Ishikawa (cell line): ENCODE measurements at regions not wholly inside any gene's neighbourhood (a gene's known extent, or its start where the extent isn't known, plus 50 kb on each side); places are given as distances from the start of the nearest gene placed in this dataset.

Experiments
- CEBPB ChIP-seq: IDR thresholded peaks from 2 replicates; pipeline ENCODE4 v1.6.1; 2012
- CREB1 ChIP-seq: IDR thresholded peaks from 2 replicates; pipeline ENCODE4 v1.6.1; 2012; ENCODE audit warnings: low read depth
- EGR1 ChIP-seq: IDR thresholded peaks from 2 replicates; pipeline ENCODE4 v1.6.1; 2012
- EP300 ChIP-seq: IDR thresholded peaks from 2 replicates; pipeline ENCODE4 v1.6.1; 2012; ENCODE audit warnings: borderline replicate concordance
- FOXM1 ChIP-seq: IDR thresholded peaks from 2 replicates; pipeline ENCODE4 v1.6.1; 2012; ENCODE audit warnings: low read depth, borderline replicate concordance
- NFIC ChIP-seq: IDR thresholded peaks from 2 replicates; pipeline ENCODE4 v1.6.1; 2012
- RAD21 ChIP-seq: IDR thresholded peaks from 2 replicates; pipeline ENCODE4 v1.6.1; 2012; ENCODE audit warnings: low read depth
- TAF1 ChIP-seq: IDR thresholded peaks from 2 replicates; pipeline ENCODE4 v1.6.1; 2012; ENCODE audit warnings: low read depth, mild to moderate bottlenecking
- TCF12 ChIP-seq: IDR thresholded peaks from 2 replicates; pipeline ENCODE4 v1.6.1; 2012; ENCODE audit warnings: low read depth
- TEAD4 ChIP-seq: IDR thresholded peaks from 2 replicates; pipeline ENCODE4 v1.6.1; 2012
- YY1 ChIP-seq: IDR thresholded peaks from 2 replicates; pipeline ENCODE4 v1.6.1; 2012; ENCODE audit warnings: low read depth
- ZBTB7A ChIP-seq: IDR thresholded peaks from 2 replicates; pipeline ENCODE4 v1.6.1; 2012; ENCODE audit warnings: low read depth
- TF ChIP-seq, protein P1 (sequence below): IDR thresholded peaks from 2 replicates; pipeline ENCODE4 v1.6.1; 2012
- TF ChIP-seq, protein P2 (sequence below): IDR thresholded peaks from 2 replicates; pipeline ENCODE4 v1.6.1; 2012; ENCODE audit warnings: low read depth, mild to moderate bottlenecking
- TF ChIP-seq, protein P3 (sequence below): IDR thresholded peaks from 2 replicates; pipeline ENCODE4 v1.6.1; 2012

DNA sequence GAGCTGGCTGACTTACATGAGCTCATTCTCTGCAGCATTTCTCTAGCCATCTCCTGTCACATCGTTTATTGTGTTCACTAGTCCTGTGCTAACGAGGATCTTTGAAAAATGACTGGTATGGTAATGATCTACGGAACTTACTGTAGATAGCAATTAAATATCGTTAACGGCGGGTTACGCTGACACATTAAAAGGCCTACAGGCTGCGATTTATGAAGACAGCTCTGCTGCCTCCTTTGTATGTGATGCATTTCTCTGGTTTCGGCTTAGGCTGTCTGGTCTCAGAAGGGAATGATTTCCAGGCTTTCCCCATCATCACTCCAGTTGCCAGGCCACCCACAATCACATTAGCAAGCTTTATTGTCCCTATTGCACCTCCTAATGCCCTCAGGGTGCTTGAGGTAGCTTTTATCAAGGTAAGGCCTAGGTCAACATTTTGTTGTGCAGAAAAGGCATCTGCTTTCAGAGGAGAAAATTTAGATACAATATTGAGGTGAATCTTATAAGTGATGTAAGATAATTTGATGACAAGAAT, 284.4 kb downstream of the SOX11 start:
- TF ChIP-seq FOXM1 (no peak), CREB1 (no peak), RAD21 (no peak), NFIC (no peak), CEBPB (no peak), TCF12 (no peak), YY1 (no peak), TAF1 (no peak)
- TF ChIP-seq, protein P1, sequence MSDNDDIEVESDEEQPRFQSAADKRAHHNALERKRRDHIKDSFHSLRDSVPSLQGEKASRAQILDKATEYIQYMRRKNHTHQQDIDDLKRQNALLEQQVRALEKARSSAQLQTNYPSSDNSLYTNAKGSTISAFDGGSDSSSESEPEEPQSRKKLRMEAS = no peak

DNA sequence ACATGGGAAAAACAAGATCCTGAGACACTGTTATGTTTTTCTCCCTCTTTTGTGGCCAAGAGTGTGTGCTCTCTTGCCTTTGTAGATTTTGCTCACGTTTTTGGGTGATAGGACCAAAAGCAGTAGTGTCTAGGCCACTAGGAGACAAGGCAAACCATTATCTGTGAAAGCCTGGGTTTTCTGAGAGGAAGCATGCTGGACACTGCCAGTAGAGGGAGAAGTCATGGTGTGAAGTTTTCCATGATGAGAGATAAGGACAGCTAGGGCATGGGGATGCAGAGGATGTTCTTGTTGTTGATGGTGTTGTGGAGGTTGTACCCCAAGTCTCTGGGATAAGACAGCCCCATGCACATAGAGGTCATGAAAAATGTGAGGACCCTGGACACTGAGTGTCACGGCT, 285.3 kb downstream of the SOX11 start:
- TF ChIP-seq, protein P1 = no peak
- TF ChIP-seq ZBTB7A (no peak), FOXM1 (no peak), CEBPB (no peak)

DNA sequence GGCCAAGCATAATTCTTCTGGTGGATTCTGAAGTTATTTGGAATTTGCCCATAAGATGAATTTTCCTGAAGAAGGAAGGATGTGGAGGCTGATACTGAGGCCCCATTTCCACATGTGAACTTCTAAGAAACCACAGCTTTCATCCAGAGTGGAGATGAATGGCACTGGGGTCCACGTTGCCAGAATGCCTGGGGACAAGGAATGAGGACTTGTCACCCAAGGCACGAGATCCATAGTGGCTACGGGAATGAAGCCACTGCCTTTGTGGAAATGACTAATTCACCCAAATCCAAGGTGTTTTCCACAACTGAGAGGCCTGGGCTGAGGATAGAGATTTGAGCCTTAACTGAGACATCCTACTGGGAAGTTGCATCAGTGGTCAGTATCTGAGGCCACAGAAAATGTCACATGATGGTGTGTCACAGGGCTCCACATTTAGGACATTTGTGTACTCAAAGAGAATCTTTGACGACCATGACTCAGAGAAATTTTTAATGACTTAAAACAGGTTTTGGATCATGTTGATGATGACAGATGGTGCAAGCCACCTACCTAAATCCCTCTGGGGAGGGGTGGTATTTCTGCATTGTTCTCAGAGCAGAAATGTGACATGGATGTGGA, 286.1 kb downstream of the SOX11 start:
- TF ChIP-seq ZBTB7A (no peak), EP300 (no peak), FOXM1 (no peak), TEAD4 (no peak), CREB1 (no peak), RAD21 (no peak), EGR1 (no peak), YY1 (no peak), TCF12 (no peak), CEBPB (no peak), NFIC (no peak), TAF1 (no peak)
- TF ChIP-seq, protein P2, sequence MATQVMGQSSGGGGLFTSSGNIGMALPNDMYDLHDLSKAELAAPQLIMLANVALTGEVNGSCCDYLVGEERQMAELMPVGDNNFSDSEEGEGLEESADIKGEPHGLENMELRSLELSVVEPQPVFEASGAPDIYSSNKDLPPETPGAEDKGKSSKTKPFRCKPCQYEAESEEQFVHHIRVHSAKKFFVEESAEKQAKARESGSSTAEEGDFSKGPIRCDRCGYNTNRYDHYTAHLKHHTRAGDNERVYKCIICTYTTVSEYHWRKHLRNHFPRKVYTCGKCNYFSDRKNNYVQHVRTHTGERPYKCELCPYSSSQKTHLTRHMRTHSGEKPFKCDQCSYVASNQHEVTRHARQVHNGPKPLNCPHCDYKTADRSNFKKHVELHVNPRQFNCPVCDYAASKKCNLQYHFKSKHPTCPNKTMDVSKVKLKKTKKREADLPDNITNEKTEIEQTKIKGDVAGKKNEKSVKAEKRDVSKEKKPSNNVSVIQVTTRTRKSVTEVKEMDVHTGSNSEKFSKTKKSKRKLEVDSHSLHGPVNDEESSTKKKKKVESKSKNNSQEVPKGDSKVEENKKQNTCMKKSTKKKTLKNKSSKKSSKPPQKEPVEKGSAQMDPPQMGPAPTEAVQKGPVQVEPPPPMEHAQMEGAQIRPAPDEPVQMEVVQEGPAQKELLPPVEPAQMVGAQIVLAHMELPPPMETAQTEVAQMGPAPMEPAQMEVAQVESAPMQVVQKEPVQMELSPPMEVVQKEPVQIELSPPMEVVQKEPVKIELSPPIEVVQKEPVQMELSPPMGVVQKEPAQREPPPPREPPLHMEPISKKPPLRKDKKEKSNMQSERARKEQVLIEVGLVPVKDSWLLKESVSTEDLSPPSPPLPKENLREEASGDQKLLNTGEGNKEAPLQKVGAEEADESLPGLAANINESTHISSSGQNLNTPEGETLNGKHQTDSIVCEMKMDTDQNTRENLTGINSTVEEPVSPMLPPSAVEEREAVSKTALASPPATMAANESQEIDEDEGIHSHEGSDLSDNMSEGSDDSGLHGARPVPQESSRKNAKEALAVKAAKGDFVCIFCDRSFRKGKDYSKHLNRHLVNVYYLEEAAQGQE = no peak
- TF ChIP-seq, protein P3, sequence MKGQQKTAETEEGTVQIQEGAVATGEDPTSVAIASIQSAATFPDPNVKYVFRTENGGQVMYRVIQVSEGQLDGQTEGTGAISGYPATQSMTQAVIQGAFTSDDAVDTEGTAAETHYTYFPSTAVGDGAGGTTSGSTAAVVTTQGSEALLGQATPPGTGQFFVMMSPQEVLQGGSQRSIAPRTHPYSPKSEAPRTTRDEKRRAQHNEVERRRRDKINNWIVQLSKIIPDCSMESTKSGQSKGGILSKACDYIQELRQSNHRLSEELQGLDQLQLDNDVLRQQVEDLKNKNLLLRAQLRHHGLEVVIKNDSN = no peak
- TF ChIP-seq, protein P1 = no peak

DNA sequence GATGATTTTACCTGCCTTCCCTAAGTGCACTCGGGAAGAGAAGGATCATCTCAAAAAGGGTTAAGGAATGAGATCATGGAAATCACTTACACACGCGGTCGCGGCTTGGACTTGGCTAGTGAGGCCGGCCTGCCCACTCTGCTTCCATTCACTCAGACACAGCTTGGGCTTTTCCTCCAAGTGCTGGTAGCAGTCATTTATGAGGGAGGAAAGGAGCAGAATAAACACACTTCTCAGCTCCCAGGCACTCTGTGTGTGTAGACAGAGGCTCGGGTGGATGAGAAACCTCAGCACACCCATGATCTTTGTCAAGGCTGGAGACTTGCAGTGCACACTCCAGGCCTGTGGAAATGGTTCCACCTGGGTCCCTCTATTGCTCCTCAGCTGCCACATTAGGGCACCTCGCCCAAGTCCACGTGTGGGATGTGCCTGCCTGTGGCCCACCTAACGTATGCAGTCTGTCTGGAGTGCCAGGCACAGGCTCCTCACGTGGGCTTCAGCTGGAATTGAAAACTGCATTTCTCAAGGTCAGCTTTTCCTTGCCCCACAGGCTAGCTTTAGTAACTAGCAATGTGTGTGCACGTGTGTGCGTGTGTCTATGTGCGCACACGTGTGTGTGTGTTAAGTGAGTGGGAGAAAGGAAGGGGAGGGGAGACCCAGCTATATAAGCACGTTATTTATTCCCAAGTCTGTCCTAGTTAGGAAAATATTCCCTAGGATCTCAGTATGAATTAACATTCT, 288.4 kb downstream of the SOX11 start:
- TF ChIP-seq TEAD4 = no peak
- TF ChIP-seq, protein P1 = no peak
- TF ChIP-seq ZBTB7A = no peak
- TF ChIP-seq, protein P3 = no peak
- TF ChIP-seq TCF12 = no peak
- no peak for TF ChIP-seq CREB1
- TF ChIP-seq FOXM1 = no peak
- TF ChIP-seq EGR1 = no peak
- TF ChIP-seq, protein P2 = no peak
- no peak for TF ChIP-seq YY1
- TF ChIP-seq EP300 = no peak
- TF ChIP-seq RAD21 = no peak
- TF ChIP-seq NFIC = no peak
- TF ChIP-seq CEBPB = no peak
- TF ChIP-seq TAF1 = no peak

DNA sequence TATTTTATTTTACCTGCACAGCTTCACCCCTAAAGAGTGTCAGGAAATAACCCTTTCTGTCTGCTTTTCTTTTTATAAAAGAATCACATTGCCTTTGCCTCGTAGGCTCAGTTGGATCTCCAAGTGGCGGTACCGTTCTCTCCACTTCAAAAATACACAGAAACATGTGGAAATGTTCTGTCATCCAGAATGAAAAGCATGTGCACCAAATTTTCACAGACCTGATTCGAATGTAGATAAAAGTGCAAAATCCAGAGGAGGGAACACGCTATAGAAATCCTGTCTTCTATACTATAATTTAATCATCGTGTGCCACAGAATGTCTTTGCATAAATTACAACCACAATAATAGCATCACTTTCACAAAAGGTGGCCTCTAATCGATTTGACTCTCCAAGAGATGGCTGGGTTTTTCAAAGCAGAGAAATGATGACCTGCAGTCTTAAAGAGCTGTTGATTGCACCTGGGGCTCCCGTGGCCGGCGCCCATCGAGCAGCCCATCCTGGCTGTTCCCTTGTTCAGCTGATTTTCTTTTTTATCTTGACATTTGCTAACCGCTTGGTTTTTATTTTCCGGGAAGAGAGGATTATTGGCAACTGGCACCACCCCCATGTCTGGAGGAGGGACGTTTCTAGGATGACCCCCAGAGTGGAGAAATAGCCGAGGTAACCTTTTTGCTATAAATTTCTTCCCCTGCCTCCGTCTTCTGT, 290.2 kb downstream of the SOX11 start:
- TF ChIP-seq TCF12 (no peak), FOXM1 (no peak), EGR1 (no peak), RAD21 (no peak), CEBPB (no peak), EP300 (no peak), NFIC (no peak), TEAD4 (no peak), YY1 (no peak), CREB1 (no peak), ZBTB7A (no peak), TAF1 (no peak)
- TF ChIP-seq, protein P2 = no peak
- TF ChIP-seq, protein P1 = no peak
- TF ChIP-seq, protein P3 = no peak
